ENCODE measurements at regions not wholly inside any gene's neighbourhood (a gene's known extent, or its start where the extent isn't known, plus 50 kb on each side); places are given as distances from the start of the nearest gene placed in this dataset.

DNA sequence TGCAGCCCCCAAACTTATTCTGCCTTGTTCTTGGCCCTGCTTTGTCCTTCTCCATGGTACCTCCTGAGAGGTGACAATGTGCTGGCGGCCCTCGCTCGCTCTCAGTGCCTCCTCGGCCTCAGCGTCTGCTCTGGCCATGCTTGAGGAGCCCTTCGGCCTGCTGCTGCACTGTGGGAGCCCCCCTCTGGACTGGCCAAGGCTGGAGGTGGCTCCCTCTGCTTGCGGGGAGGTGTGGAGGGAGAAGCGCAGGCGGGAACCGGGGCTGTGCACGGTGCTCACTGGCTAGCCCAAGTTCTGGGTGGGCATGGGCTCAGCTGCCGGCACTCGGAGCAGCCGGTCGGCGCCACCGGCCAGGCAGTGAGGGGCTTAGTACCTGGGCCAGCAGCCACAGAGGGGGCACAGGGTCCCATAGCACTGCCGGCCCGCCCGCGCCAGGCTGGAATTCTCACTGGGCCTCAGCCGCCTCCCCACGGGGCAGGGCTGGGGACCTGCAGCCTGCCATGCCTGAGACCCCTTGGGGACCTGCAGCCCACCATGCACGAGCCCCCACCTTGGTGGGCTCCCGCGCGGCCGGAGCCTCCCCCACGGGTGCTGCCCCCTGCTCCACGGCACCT lies 55.9 kb upstream of the RALGAPA2 start:
- Mint-ChIP-seq H3K27ac (ENCODE audit: unreplicated experiment) (no peak overlapping the region), H3K9me3 (ENCODE audit: unreplicated experiment) (peaks cover 12% of the 10 kb centered on the region), H3K4me3 (ENCODE audit: unreplicated experiment) (no peak overlapping the region), H3K4me1 (ENCODE audit: low read depth, unreplicated experiment) (no peaks in the 10 kb centered on the region), H3K27me3 (ENCODE audit: insufficient read depth, unreplicated experiment) (peaks cover 8% of the 10 kb centered on the region), H3K36me3 (ENCODE audit: insufficient read depth, unreplicated experiment) (no peaks in the 10 kb centered on the region)
- Histone ChIP-seq H3K4me3 (ENCODE audit: low read depth, low read length) (no peak overlapping the region), H3K27me3 (replicated peaks; ENCODE audit: control insufficient read depth, insufficient read depth, low read length) (no peaks in the 10 kb centered on the region), H3K4me1 (no peaks in the 10 kb centered on the region), H3K36me3 (ENCODE audit: control insufficient read depth, insufficient read depth, low read length) (no peaks in the 10 kb centered on the region), H3K9me3 (peaks cover 11% of the 10 kb centered on the region; the same call in 1 of the 2 replicates)
- intact Hi-C loops (cut with micrococcal nuclease; ENCODE audit: unreplicated experiment) = no loop called here
- BruUV-seq (replicated peaks) = no TSS peak
- TF ChIP-seq, protein P1, sequence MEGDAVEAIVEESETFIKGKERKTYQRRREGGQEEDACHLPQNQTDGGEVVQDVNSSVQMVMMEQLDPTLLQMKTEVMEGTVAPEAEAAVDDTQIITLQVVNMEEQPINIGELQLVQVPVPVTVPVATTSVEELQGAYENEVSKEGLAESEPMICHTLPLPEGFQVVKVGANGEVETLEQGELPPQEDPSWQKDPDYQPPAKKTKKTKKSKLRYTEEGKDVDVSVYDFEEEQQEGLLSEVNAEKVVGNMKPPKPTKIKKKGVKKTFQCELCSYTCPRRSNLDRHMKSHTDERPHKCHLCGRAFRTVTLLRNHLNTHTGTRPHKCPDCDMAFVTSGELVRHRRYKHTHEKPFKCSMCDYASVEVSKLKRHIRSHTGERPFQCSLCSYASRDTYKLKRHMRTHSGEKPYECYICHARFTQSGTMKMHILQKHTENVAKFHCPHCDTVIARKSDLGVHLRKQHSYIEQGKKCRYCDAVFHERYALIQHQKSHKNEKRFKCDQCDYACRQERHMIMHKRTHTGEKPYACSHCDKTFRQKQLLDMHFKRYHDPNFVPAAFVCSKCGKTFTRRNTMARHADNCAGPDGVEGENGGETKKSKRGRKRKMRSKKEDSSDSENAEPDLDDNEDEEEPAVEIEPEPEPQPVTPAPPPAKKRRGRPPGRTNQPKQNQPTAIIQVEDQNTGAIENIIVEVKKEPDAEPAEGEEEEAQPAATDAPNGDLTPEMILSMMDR (IDR thresholded peaks at IDR 0.05; ENCODE audit: insufficient read depth in 1 of 2, low read depth in 1 of 2, low read length in 1 of 2, severe bottlenecking in 1 of 2, unreplicated experiment in 1 of 2) = no peak
- DNase-seq = no peak
- ChIA-PET POLR2A (interaction anchor here (0.8 kb wide), 1 partner anchor 45 kb away, joined by 3 read pairs; no protein-coding TSS in a partner anchor), CTCF (no interaction called here)

DNA sequence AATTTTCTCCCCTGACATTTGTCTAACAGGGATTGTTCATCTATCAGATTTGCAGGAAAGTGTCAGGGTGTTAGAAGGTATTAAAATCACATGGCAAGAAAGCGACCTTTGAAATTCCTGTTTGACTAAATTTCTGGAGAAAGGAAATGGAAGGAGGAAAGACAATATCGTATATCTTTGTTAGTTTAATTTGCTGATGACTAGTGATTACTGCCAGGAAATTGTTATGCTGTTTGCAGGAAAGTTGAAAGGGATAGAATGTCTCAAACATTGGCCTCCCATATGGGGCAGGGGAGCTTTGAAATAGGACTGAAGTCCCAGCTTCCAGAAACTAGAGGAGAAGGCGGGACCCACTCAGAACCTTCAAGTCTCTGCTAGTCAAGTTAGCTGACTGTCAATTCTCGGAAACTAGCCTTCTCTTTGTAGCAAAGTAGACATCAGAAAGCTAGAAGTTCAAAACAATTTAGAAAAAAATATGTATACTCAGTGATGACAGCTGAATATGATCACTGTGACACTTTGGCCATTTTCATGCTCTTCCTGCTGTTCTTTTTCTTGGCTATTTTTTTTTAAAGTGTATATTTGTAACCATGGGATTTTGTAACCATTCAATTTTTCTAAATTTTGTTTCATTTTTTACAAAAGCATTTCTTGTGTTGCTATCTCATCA lies 53.4 kb upstream of the RALGAPA2 start:
- no peaks in the 10 kb centered on the region for H3K4me1 Mint-ChIP-seq (ENCODE audit: low read depth, unreplicated experiment)
- no peak overlapping the region for H3K27ac Mint-ChIP-seq (ENCODE audit: unreplicated experiment)
- H3K36me3 Mint-ChIP-seq (ENCODE audit: insufficient read depth, unreplicated experiment) = no peaks in the 10 kb centered on the region
- H3K4me3 Mint-ChIP-seq (ENCODE audit: unreplicated experiment) = no peak overlapping the region
- ChIA-PET POLR2A (no interaction called here), CTCF (no interaction called here)
- peaks cover 4% of the 10 kb centered on the region for H3K27me3 Mint-ChIP-seq (ENCODE audit: insufficient read depth, unreplicated experiment)
- H3K9me3 ChIP-seq = peaks cover 11% of the 10 kb centered on the region; the same call in 1 of the 2 replicates
- intact Hi-C loops (cut with micrococcal nuclease; ENCODE audit: unreplicated experiment) = no loop called here
- no peaks in the 10 kb centered on the region for H3K4me1 ChIP-seq
- no peak overlapping the region for H3K4me3 ChIP-seq (ENCODE audit: low read depth, low read length)
- BruUV-seq (replicated peaks) = no TSS peak
- no peaks in the 10 kb centered on the region for H3K27me3 ChIP-seq (replicated peaks; ENCODE audit: control insufficient read depth, insufficient read depth, low read length)
- TF ChIP-seq, protein P1 (IDR thresholded peaks at IDR 0.05; ENCODE audit: insufficient read depth in 1 of 2, low read depth in 1 of 2, low read length in 1 of 2, severe bottlenecking in 1 of 2, unreplicated experiment in 1 of 2) = no peak
- no peaks in the 10 kb centered on the region for H3K9me3 Mint-ChIP-seq (ENCODE audit: unreplicated experiment)
- no peak for DNase-seq
- no peaks in the 10 kb centered on the region for H3K36me3 ChIP-seq (ENCODE audit: control insufficient read depth, insufficient read depth, low read length)

DNA sequence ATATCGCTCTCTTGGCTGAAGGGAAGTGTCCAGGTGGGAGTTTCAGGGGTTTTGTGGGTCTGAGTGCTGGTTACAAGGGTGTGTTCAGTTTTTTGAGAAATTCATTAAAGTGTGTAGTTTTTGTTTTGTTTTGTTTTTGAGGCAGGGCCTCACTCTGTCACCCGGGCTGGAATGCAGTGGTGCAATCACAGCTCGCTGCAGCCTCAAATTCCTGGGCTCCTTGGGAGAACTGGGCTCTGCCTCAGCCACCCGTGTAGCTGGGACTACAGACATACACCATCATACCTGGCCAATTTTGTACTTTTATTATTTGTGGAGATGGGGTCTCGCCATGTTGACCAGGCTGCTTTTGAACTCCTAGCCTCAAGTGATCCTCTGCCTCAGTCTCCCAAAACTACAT lies 51.2 kb upstream of the RALGAPA2 start:
- TF ChIP-seq, protein P1 (IDR thresholded peaks at IDR 0.05; ENCODE audit: insufficient read depth in 1 of 2, low read depth in 1 of 2, low read length in 1 of 2, severe bottlenecking in 1 of 2, unreplicated experiment in 1 of 2) = no peak
- Mint-ChIP-seq H3K4me3 (ENCODE audit: unreplicated experiment) (no peak overlapping the region), H3K27me3 (ENCODE audit: insufficient read depth, unreplicated experiment) (peaks cover 4% of the 10 kb centered on the region), H3K27ac (ENCODE audit: unreplicated experiment) (no peak overlapping the region), H3K9me3 (ENCODE audit: unreplicated experiment) (no peaks in the 10 kb centered on the region), H3K36me3 (ENCODE audit: insufficient read depth, unreplicated experiment) (no peaks in the 10 kb centered on the region), H3K4me1 (ENCODE audit: low read depth, unreplicated experiment) (no peaks in the 10 kb centered on the region)
- Histone ChIP-seq H3K27me3 (replicated peaks; ENCODE audit: control insufficient read depth, insufficient read depth, low read length) (no peaks in the 10 kb centered on the region), H3K4me3 (ENCODE audit: low read depth, low read length) (no peak overlapping the region), H3K4me1 (no peaks in the 10 kb centered on the region), H3K9me3 (peaks cover 7% of the 10 kb centered on the region; the same call in 1 of the 2 replicates), H3K36me3 (ENCODE audit: control insufficient read depth, insufficient read depth, low read length) (no peaks in the 10 kb centered on the region)
- POLR2A ChIA-PET = no interaction called here
- BruUV-seq (replicated peaks) = no TSS peak
- CTCF ChIA-PET = no interaction called here
- intact Hi-C loops (cut with micrococcal nuclease; ENCODE audit: unreplicated experiment) = no loop called here
- no peak for DNase-seq
